Mesendoderm (in vitro differentiated cells): ENCODE measurements at regions not wholly inside any gene's neighbourhood (a gene's known extent, or its start where the extent isn't known, plus 50 kb on each side); places are given as distances from the start of the nearest gene placed in this dataset.

Source experiments
- DNase-seq: peaks from one replicate; pipeline ENCODE4 v3.0.0; 2013
- H2AK5ac ChIP-seq: 2 replicates; pipeline ENCODE4 v1.6.1; 2013; ENCODE audit warnings: low read length, inconsistent platforms
- H2BK120ac ChIP-seq: 2 replicates; pipeline ENCODE4 v1.6.1; 2013; ENCODE audit warnings: low read depth, mild to moderate bottlenecking, low read length, moderate library complexity, mixed read lengths
- H2BK15ac ChIP-seq: replicated peaks from 2 replicates; pipeline ENCODE4 v1.6.1; 2013; ENCODE audit warnings: low read depth, mild to moderate bottlenecking, moderate library complexity
- H2BK5ac ChIP-seq: 2 replicates; pipeline ENCODE4 v1.6.1; 2013; ENCODE audit warnings: low read length, inconsistent platforms
- H3K18ac ChIP-seq: 2 replicates; pipeline ENCODE4 v1.6.1; 2013; ENCODE audit warnings: mild to moderate bottlenecking, low read length, mixed read lengths
- H3K23ac ChIP-seq: one replicate; pipeline ENCODE4 v1.6.1; 2013; ENCODE audit warnings: low read length
- H3K27ac ChIP-seq: 2 replicates; pipeline ENCODE4 v1.5.1; 2013; ENCODE audit warnings: low read depth, mild to moderate bottlenecking, inconsistent platforms, low read length, moderate library complexity
- H3K27me3 ChIP-seq: 2 replicates; pipeline ENCODE4 v1.6.1; 2013; ENCODE audit warnings: low read length, control low read depth, mild to moderate bottlenecking, inconsistent platforms; ENCODE audit not compliant: insufficient read depth, poor library complexity
- H3K36me3 ChIP-seq: 2 replicates; pipeline ENCODE4 v1.6.1; 2013; ENCODE audit warnings: low read length, inconsistent platforms; ENCODE audit not compliant: control insufficient read depth, insufficient read depth
- H3K4ac ChIP-seq: one replicate; pipeline ENCODE4 v1.6.1; 2013; ENCODE audit warnings: low read depth, mild to moderate bottlenecking, low read length, moderate library complexity
- H3K4me1 ChIP-seq: 2 replicates; pipeline ENCODE4 v1.6.1; 2013; ENCODE audit warnings: low read depth, low read length, inconsistent platforms; ENCODE audit not compliant: control insufficient read depth
- H3K4me2 ChIP-seq: 2 replicates; pipeline ENCODE4 v1.6.1; 2013; ENCODE audit warnings: low read length
- H3K4me3 ChIP-seq: 2 replicates; pipeline ENCODE4 v1.5.1; 2013; ENCODE audit warnings: mild to moderate bottlenecking, low read length
- H3K56ac ChIP-seq: one replicate; pipeline ENCODE4 v1.6.1; 2013; ENCODE audit warnings: low read length
- H3K79me1 ChIP-seq: 2 replicates; pipeline ENCODE4 v1.6.1; 2013; ENCODE audit warnings: low read length, inconsistent platforms
- H3K79me2 ChIP-seq: 2 replicates; pipeline ENCODE4 v1.6.1; 2013; ENCODE audit warnings: mild to moderate bottlenecking, low read length; ENCODE audit not compliant: control insufficient read depth, insufficient read depth
- H3K9ac ChIP-seq: 2 replicates; pipeline ENCODE4 v1.6.1; 2013; ENCODE audit warnings: low read length, inconsistent platforms
- H4K5ac ChIP-seq: one replicate; pipeline ENCODE4 v1.6.1; 2013; ENCODE audit warnings: low read length
- H4K8ac ChIP-seq: one replicate; pipeline ENCODE4 v1.6.1; 2013; ENCODE audit warnings: low read depth, mild to moderate bottlenecking, control low read depth, low read length, moderate library complexity
- WGBS: extraction: QIAGEN DNeasy Blood & Tissue Kit; methylation state at CpG from one replicate; pipeline ENCODE4 v1.1.7; 2013; ENCODE audit warnings: low lambda C conversion rate, missing lambda C conversion rate; ENCODE audit not compliant: insufficient coverage; ENCODE audit errors: extremely low coverage; 5-methylcytosine and 5-hydroxymethylcytosine counted together

DNA sequence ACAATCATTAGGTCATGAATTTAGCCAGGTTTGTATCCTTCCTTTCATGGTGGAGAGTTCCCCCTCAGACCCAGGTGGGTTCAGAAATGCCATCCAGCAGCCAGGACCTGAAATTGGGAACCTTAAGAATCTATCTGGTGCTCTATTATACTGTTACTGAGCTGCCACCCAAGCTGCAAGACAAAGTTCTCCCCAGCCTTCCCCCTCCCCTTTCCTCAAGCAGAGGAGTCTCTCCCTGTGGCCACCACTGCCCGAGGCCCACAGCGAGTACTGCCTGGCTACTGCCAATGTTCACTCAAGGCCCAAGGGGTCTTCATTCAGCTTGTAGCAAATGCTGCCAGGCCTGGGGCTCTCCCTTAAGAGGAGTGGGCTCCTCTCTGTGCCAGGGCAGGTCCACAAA, 133.8 kb downstream of the TMEM38B start:
- Histone ChIP-seq H2BK15ac (no peak overlapping the region), H3K36me3 (no peaks in the 10 kb centered on the region), H4K8ac (no peak overlapping the region), H3K27me3 (no peaks in the 10 kb centered on the region), H3K4me3 (no peak overlapping the region), H2BK120ac (no peak overlapping the region), H3K18ac (no peak overlapping the region), H3K27ac (no peak overlapping the region), H3K9ac (no peak overlapping the region), H2BK5ac (no peak overlapping the region), H3K4me2 (no peak overlapping the region), H4K5ac (no peak overlapping the region), H3K79me1 (no peaks in the 10 kb centered on the region), H3K4ac (no peak overlapping the region), H3K79me2 (no peaks in the 10 kb centered on the region), H3K23ac (no peak overlapping the region), H3K4me1 (no peaks in the 10 kb centered on the region), H3K56ac (no peak overlapping the region), H2AK5ac (no peak overlapping the region)
- no peak for DNase-seq
- WGBS = no CpG with 5 or more reads among the region's 2 CpGs

DNA sequence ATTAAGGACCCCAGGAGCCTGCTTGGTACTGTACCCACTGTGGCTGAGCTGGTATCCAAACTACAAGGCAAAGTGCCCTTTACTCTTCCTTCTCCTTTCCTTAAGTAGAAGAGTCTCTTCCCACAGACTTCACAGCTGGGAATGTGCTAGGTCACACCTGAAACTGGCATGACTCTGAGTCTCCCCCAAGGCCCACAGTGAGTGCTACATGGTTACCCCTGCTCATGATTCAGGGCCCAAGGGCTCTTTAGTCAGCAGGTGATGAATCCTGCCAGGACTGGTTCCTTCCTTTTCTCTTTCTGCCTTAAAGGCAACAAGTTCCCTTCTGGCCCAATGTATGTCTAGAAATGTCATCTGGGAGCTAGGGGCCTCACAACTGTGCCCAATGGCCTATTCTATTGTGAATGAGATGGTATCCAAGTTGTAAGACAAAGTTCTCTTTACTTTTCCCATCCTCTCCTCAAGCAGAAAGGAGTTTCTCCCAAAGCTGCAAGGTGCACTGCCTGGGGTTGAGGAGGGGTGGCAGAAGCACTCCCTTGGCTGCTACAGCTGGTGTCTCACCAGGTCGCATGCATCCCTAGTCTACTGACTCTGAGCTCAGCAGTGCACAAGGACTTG, 134.4 kb downstream of the TMEM38B start:
- Histone ChIP-seq H3K9ac (no peak overlapping the region), H3K56ac (no peak overlapping the region), H3K4me2 (no peak overlapping the region), H4K5ac (no peak overlapping the region), H3K4ac (no peak overlapping the region), H3K79me1 (no peaks in the 10 kb centered on the region), H3K36me3 (no peaks in the 10 kb centered on the region), H3K23ac (no peak overlapping the region), H3K27ac (no peak overlapping the region), H2BK5ac (no peak overlapping the region), H3K18ac (no peak overlapping the region), H3K27me3 (no peaks in the 10 kb centered on the region), H3K79me2 (no peaks in the 10 kb centered on the region), H3K4me3 (no peak overlapping the region), H3K4me1 (no peaks in the 10 kb centered on the region), H2BK15ac (no peak overlapping the region), H2AK5ac (no peak overlapping the region), H2BK120ac (no peak overlapping the region), H4K8ac (no peak overlapping the region)
- DNase-seq = no peak
- no CpG with 5 or more reads among the region's 1 CpG for WGBS

DNA sequence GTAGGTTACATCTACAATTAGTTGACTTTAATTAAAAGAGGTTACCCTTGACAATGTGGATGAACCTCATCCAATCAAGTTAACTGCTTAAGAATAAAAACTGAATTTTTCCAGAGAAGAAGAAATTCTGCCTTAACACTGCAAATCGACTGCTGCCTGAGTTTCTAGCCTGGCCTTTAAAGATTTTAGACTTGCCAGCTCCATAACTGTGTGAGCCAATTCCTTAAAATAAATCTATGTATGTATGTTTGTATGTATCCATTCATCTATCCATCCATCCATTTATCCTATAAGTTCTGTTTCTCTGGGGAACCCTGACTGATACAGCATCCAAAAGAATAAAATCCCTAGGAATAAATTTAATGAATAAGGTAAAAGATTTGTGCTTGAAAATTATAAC, 136.1 kb downstream of the TMEM38B start:
- Histone ChIP-seq H2BK120ac (no peak overlapping the region), H3K4me2 (no peak overlapping the region), H3K79me2 (no peaks in the 10 kb centered on the region), H3K56ac (no peak overlapping the region), H3K4me3 (no peak overlapping the region), H2BK5ac (no peak overlapping the region), H3K27me3 (no peaks in the 10 kb centered on the region), H4K8ac (no peak overlapping the region), H3K4me1 (no peaks in the 10 kb centered on the region), H3K4ac (no peak overlapping the region), H3K18ac (no peak overlapping the region), H2AK5ac (no peak overlapping the region), H2BK15ac (no peak overlapping the region), H3K79me1 (no peaks in the 10 kb centered on the region), H3K27ac (no peak overlapping the region), H3K36me3 (no peaks in the 10 kb centered on the region), H3K9ac (no peak overlapping the region), H3K23ac (no peak overlapping the region), H4K5ac (no peak overlapping the region)
- no peak for DNase-seq
- WGBS = no CpG with 5 or more reads among the region's 1 CpG

GRCh38 chr9:105832096-105832710, 137.9 kb downstream of the TMEM38B start:
- Histone ChIP-seq H3K79me1 (no peaks in the 10 kb centered on the region), H3K27me3 (no peaks in the 10 kb centered on the region), H2BK120ac (no peak overlapping the region), H3K56ac (no peak overlapping the region), H3K27ac (no peak overlapping the region), H3K18ac (no peak overlapping the region), H4K5ac (no peak overlapping the region), H3K4me1 (no peaks in the 10 kb centered on the region), H3K79me2 (no peaks in the 10 kb centered on the region), H3K4ac (no peak overlapping the region), H4K8ac (no peak overlapping the region), H3K9ac (no peak overlapping the region), H3K4me2 (no peak overlapping the region), H2BK15ac (no peak overlapping the region), H3K4me3 (no peak overlapping the region), H2AK5ac (no peak overlapping the region), H2BK5ac (no peak overlapping the region), H3K23ac (no peak overlapping the region), H3K36me3 (no peaks in the 10 kb centered on the region)
- no CpG with 5 or more reads among the region's 4 CpGs for WGBS
- DNase-seq = no peak

GRCh38 chr9:105833271-105833975, 139.1 kb downstream of the TMEM38B start:
- no peaks in the 10 kb centered on the region for H3K79me1 ChIP-seq
- H3K79me2 ChIP-seq = no peaks in the 10 kb centered on the region
- WGBS = no CpG with 5 or more reads among the region's 6 CpGs
- no peak overlapping the region for H3K56ac ChIP-seq
- no peak for DNase-seq
- H3K23ac ChIP-seq = no peak overlapping the region
- no peak overlapping the region for H3K4me3 ChIP-seq
- no peak overlapping the region for H3K4me2 ChIP-seq
- no peak overlapping the region for H3K27ac ChIP-seq
- no peak overlapping the region for H3K4ac ChIP-seq
- no peak overlapping the region for H4K8ac ChIP-seq
- H2BK5ac ChIP-seq = no peak overlapping the region
- H2AK5ac ChIP-seq = no peak overlapping the region
- H3K36me3 ChIP-seq = no peaks in the 10 kb centered on the region
- no peaks in the 10 kb centered on the region for H3K4me1 ChIP-seq
- H4K5ac ChIP-seq = no peak overlapping the region
- no peak overlapping the region for H2BK120ac ChIP-seq
- H3K27me3 ChIP-seq = no peaks in the 10 kb centered on the region
- H3K9ac ChIP-seq = no peak overlapping the region
- no peak overlapping the region for H2BK15ac ChIP-seq
- H3K18ac ChIP-seq = no peak overlapping the region
